PC-3 (cell line): ENCODE measurements at regions not wholly inside any gene's neighbourhood (a gene's known extent, or its start where the extent isn't known, plus 50 kb on each side); places are given as distances from the start of the nearest gene placed in this dataset.

Experiments used
- EZH2 ChIP-seq: fragments of 300-600 bp; sonication (generic); IDR thresholded peaks from one replicate; pipeline ENCODE4 v1.6.1; 2017; ENCODE audit warnings: antibody characterized with exemption, mild to moderate bottlenecking, low read length; ENCODE audit not compliant: unreplicated experiment
- TF ChIP-seq, protein P1 (sequence below): fragments of 300-600 bp; sonication (generic); conservative IDR thresholded peaks from 2 replicates; pipeline ENCODE4 v1.5.1; 2017; ENCODE audit warnings: antibody characterized with exemption, low read depth, mild to moderate bottlenecking, low read length

- TF ChIP-seq, protein P1, sequence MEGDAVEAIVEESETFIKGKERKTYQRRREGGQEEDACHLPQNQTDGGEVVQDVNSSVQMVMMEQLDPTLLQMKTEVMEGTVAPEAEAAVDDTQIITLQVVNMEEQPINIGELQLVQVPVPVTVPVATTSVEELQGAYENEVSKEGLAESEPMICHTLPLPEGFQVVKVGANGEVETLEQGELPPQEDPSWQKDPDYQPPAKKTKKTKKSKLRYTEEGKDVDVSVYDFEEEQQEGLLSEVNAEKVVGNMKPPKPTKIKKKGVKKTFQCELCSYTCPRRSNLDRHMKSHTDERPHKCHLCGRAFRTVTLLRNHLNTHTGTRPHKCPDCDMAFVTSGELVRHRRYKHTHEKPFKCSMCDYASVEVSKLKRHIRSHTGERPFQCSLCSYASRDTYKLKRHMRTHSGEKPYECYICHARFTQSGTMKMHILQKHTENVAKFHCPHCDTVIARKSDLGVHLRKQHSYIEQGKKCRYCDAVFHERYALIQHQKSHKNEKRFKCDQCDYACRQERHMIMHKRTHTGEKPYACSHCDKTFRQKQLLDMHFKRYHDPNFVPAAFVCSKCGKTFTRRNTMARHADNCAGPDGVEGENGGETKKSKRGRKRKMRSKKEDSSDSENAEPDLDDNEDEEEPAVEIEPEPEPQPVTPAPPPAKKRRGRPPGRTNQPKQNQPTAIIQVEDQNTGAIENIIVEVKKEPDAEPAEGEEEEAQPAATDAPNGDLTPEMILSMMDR: no peak
- no peak for TF ChIP-seq EZH2
These were observed 520.7 kb downstream of the QKI start for GRCh38 chr6:163935158-163935762.
